ENCODE measurements at regions not wholly inside any gene's neighbourhood (a gene's known extent, or its start where the extent isn't known, plus 50 kb on each side); places are given as distances from the start of the nearest gene placed in this dataset.

GRCh38 chr12:124718458-124718857 lies 145.2 kb downstream of the SCARB1 start:
- TF ChIP-seq ZNF70 (CRISPR knock-in tag; IDR thresholded peaks at IDR 0.05) (no peak), PATZ1 (CRISPR knock-in tag; IDR thresholded peaks at IDR 0.05; ENCODE audit: borderline replicate concordance) (no peak), RARB (CRISPR knock-in tag; IDR thresholded peaks at IDR 0.05) (no peak), ZFP3 (CRISPR knock-in tag; IDR thresholded peaks at IDR 0.05) (no peak)
- ATAC-seq = no peak

- TF ChIP-seq POU6F1 (CRISPR knock-in tag; IDR thresholded peaks at IDR 0.05; ENCODE audit: borderline replicate concordance, low read depth) (no peak), OSR1 (CRISPR knock-in tag; IDR thresholded peaks at IDR 0.05) (no peak), CSDC2 (CRISPR knock-in tag; IDR thresholded peaks at IDR 0.05) (no peak), ESRRG (CRISPR knock-in tag; IDR thresholded peaks at IDR 0.05) (no peak), ZNF70 (CRISPR knock-in tag; IDR thresholded peaks at IDR 0.05) (no peak), TCF4 (CRISPR knock-in tag; IDR thresholded peaks at IDR 0.05; ENCODE audit: borderline replicate concordance) (no peak), ZNF8 (CRISPR knock-in tag; IDR thresholded peaks at IDR 0.05) (no peak), PATZ1 (CRISPR knock-in tag; IDR thresholded peaks at IDR 0.05; ENCODE audit: borderline replicate concordance) (no peak), RARB (CRISPR knock-in tag; IDR thresholded peaks at IDR 0.05) (no peak)
- no peak for ATAC-seq
Measured at GRCh38 chr12:124718036-124718435, 145.6 kb downstream of the SCARB1 start.

- TF ChIP-seq ZFP3 (CRISPR knock-in tag; IDR thresholded peaks at IDR 0.05) = no peak
- TF ChIP-seq CREB5 (CRISPR knock-in tag; IDR thresholded peaks at IDR 0.05; ENCODE audit: low read depth) = no peak
- TF ChIP-seq ARNTL (CRISPR knock-in tag; IDR thresholded peaks at IDR 0.05; ENCODE audit: borderline replicate concordance, low read depth) = no peak
- no peak for TF ChIP-seq BACH2 (CRISPR knock-in tag; IDR thresholded peaks at IDR 0.05; ENCODE audit: borderline replicate concordance)
- ATAC-seq = no peak
Measured at GRCh38 chr12:124717318-124717717, 146.3 kb downstream of the SCARB1 start.

GRCh38 chr12:124716208-124717130 lies 147.2 kb downstream of the SCARB1 start:
- TF ChIP-seq TSHZ2 (CRISPR knock-in tag; IDR thresholded peaks at IDR 0.05) (no peak), PPARA (CRISPR knock-in tag; IDR thresholded peaks at IDR 0.05; ENCODE audit: borderline replicate concordance) (no peak), SNAI2 (CRISPR knock-in tag; IDR thresholded peaks at IDR 0.05) (no peak), RARB (CRISPR knock-in tag; IDR thresholded peaks at IDR 0.05) (no peak), CSRNP3 (CRISPR knock-in tag; IDR thresholded peaks at IDR 0.05) (no peak), ZFP3 (CRISPR knock-in tag; IDR thresholded peaks at IDR 0.05) (no peak)
- ATAC-seq = no peak

Measured in SK-N-SH treated with all-trans-retinoic acid at 6 μM for 48 hours (cell line).